ENCODE measurements at regions not wholly inside any gene's neighbourhood (a gene's known extent, or its start where the extent isn't known, plus 50 kb on each side); places are given as distances from the start of the nearest gene placed in this dataset.

- DNase-seq = no peak
Observed at GRCh38 chr18:78582898-78583738, 396.5 kb upstream of the SALL3 start.

GRCh38 chr18:78583739-78584458, 395.7 kb upstream of the SALL3 start:
- no peak for DNase-seq

GRCh38 chr18:78584459-78585022, 395.1 kb upstream of the SALL3 start:
- no peak for DNase-seq

DNA sequence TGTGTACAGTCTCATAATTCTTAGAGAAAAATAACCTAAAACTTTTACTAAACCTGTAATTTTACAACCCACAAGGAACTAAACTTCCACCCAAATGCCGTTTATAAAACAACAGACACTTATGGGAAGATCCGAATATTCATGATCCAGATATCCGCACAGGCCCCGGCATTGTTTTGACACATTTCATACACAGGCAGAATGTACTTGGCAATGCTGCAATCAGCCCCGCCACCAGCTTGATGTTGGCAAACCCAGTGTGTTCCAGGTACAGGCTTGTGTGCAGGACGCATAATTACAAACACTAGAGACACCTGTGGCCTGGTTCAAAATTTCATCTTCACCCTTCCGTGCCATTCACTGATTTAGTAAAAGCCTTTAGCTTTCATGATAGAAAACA, 393.0 kb upstream of the SALL3 start:
- no peak for DNase-seq

DNA sequence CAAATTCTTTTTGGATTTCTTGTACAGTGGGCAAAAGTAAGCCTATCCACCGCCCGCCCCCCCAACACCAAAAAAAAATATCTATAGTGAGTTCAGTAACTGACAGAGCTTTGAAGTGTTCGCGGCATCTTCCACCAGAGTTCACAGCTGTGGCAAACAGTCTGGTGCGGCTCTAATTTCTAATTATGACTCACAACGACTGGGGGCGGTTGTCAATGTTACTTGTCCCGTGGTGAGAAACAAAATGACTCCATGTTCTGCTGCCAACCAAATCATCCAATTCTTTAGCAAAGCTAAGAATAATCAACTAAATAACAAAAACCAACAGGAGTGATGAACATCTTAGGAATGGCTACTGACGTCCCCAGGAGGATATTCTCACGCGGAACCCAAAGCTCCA, 392.5 kb upstream of the SALL3 start:
- no peak for DNase-seq

GRCh38 chr18:78587626-78588600, 391.7 kb upstream of the SALL3 start:
- DNase-seq = no peak

DNA sequence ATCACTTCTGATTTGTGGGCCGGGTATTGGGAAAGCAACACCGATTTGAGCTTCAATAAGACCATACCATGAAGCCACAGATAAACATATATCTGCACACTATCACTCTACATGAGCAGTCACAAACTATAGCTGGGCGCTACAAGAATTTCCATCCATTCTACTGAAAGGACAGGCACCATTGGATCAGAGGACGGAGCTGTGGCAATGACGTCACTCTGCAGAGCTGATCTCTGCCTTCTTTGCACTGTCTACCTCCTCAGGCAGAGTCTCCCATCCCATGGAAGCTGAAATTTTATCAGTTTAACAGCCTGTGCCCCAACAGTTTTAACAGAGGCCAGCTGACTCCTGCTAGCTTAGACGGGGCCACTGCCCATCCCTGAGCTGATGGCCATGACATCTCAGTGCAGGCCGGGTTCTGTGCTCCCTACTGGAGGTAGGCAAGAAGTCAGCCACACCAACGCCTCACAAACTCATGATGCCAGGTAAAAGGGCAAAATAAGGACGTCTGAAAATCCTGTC, 389.6 kb upstream of the SALL3 start:
- DNase-seq = no peak

- DNase-seq = no peak
Observed at GRCh38 chr18:78595453-78595852, 384.2 kb upstream of the SALL3 start.

DNA sequence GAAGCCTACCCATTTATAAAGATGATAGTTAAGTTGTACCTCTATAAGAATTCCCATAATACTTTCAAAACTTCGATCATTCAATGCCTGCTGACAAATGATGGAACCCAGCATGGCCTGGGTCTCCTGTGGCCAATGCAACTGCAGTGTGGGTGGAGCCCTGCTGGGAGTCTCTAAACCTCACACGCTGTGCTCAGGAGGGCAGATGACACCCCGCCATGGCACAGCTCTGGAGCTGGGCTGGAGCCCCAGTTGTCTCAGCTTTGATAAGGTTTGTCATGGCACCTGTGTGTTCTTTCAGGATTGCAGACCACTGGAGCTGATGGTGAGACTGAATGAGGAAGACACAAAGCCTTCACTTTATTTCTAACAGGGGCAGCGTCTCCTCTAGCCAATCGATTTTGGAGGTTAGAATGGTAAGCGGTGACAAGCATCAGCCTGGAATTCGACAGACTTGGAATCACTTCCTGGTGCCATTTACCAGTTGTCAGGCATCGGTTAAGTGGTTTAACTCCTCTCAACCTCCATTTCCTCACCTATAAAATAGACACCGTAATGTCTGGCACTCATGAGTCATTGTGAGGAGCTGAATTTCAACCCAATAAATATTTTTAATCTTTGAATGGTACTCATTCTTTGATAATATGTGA, 383.6 kb upstream of the SALL3 start:
- no peak for DNase-seq

DNA sequence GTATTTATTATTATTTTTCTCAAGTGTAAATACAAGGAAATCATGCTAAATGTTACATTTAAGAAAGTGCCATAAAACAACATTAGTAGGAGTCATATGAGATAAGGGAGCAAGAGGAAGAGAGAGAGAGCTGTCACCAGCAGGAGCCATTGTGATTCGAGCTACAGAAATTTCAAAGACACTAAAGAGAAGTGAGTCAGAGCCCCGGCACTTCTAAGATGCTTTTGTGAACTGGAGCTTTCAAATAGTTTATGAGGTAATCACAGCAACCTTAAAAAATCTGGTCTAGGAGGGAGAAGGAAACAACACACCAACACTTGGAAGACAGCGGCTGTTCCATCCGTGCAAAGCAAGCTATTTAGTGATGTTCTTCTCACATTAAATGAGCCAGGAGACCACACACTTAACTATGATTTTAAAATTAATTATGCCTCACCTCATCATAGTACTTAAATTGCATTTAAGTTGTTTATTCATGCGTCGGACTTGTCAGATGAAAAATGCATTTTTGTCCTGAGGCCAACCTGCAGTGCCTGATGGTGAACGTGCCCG, 382.7 kb upstream of the SALL3 start:
- no peak for DNase-seq

DNA sequence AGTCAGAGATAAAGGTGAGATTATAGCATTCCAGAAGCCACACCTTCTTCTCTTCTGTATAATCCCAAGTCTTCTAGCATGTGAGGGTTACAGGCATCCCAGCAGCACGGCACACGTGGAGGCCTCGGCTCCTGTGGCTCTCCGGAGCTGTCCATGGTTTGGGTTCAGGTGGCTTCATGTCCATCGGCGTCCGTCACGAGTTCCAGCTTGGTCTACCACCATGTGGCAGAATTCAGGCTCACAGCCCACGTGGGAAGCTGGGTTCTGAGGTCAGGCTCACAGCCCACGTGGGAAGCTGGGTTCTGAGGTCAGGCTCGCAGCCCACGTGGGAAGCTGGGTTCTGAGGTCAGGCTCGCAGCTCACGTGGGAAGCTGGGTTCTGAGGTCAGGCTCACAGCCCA, 378.3 kb upstream of the SALL3 start:
- DNase-seq = no peak

DNA sequence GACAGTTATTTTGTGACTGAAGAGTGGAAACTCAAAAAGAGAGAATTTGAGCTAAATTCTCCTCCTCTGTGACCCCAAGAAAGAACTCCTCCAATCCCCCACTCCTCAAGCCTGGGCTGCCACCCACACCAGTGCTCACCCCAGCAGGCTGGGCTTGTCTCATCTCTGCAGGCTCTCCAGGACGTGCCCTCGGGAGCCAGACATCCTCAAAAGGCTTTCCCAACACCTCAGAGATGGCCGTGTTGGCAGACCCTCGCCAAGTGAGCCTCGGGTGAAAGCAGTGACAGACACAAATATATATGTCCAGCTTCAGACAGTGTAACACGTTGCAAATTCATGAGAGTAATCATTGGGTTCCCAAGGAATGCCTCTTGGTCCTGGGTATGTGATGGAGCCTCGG, 377.7 kb upstream of the SALL3 start:
- DNase-seq = no peak

GRCh38 chr18:78602430-78602829, 377.2 kb upstream of the SALL3 start:
- no peak for DNase-seq

GRCh38 chr18:78603102-78603983, 376.3 kb upstream of the SALL3 start:
- no peak for DNase-seq

- DNase-seq = no peak
Observed at GRCh38 chr18:78605255-78605654, 374.4 kb upstream of the SALL3 start.

DNA sequence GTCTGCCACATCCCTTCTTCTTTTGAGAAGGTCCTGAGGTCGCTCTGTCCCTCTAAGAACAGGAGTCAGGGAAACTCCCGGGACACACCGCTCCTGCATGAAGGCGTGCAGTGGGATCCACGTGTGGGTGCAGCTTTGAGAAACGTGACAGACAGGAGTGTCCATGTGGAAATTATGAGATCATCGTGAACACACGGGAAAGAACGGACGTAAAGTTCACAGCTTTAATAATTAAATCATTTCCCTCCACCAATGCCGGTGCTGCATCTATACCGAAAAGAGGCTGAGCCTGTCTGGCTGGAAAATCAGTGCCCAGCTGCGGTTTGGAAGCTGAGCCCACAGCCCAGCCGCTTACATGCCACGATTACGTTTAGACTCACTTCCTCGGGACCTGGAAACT, 372.4 kb upstream of the SALL3 start:
- no peak for DNase-seq

DNA sequence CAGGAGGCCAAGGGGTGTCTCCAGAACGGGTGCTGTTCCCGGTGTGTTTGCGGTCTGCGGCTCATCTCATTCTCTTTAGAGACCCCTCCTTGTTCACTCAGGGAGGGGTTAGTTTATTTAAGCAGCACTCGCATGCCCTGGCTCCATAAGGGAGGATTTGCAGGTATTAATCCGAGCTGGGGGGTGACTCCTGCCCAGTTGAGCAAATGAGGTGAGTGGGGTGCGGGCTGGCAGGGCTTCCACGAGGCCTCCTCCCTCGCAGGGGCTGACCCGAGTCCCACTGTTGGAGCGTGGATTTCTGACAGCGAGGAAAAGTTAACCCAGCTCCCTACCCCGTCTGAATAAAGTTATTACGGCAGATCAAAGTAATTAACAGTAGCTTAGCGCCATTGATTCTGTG, 371.8 kb upstream of the SALL3 start:
- no peak for DNase-seq

GRCh38 chr18:78610179-78610578, 369.4 kb upstream of the SALL3 start:
- no peak for DNase-seq

DNA sequence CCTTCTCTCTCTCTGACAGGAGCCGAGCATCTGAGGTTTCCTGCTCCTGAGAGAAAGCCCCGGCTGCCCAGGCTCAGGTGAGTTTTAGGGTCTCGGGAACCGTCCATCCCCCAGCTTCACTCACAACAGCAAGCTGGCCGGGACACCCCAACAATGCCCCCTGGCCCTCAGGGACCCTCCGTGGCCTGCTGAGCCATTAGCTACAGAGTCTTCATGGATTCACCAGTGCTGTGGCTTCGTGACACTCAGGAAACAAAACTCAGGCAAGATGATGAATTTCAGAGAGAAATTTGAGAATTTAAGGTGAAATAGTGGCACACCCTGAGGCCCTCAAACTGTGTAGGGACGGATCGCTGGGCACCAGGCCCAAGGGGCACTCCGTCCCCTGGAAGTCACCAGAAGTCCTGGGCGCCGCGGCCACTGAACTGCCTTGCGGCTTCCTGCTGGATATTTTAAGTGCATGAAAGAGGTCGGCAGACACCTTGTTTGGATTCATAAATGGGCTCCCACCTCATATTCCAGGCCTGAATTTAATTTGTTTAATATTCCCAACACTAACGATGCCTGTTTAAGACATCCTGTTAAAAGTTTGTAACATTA, 368.3 kb upstream of the SALL3 start:
- no peak for DNase-seq

- no peak for DNase-seq
Observed at GRCh38 chr18:78611869-78612268, 367.7 kb upstream of the SALL3 start.

All from NCI-H187 (cell line).